ENCODE measurements at regions not wholly inside any gene's neighbourhood (a gene's known extent, or its start where the extent isn't known, plus 50 kb on each side); places are given as distances from the start of the nearest gene placed in this dataset.

DNA sequence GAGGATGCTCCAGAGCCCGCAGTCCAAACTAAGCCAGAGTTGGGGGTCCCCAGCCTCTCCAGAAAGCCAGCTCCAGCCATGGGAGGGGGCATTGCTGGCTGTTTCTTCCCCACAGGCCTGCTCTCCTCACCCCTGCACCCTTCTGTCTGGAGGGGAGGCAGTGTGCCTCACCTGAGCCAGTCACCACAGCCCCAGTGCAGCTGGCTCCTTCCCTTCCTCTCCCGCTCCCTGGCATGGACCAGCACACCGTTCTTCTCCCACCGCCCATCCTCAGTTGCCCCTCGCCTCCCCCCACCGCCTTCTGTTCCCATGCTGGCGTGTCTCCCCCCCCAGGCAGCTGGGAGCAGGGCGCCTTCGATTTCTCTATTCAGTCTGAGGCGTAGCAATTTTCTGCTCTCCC is 110.5 kb upstream of the THY1 start:
- TF ChIP-seq GATA2 (IDR thresholded peaks at IDR 0.05; ENCODE audit: low read depth, low read length) (no peak), GATA3 (IDR thresholded peaks at IDR 0.05; ENCODE audit: low read depth, low read length) (no peak)

DNA sequence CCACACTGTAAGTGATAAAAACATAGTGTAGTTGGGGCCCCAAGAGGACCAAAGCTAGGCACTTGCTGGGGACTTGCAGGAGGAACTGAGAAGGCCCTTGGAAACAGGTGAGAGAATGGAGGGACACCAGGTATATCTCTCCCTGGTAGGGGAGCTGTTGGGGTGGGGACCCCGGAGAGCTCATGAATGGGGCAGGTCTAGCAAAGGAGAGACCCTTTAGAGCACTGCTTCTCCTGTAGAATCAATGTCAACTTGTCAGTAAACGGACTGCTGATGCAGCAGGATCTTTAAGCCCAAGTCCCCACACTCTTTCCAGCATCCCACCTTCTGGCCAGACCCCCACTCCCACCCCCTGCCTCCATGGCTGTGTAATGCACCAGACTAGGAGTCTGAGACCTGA is 109.6 kb upstream of the THY1 start:
- TF ChIP-seq GATA2 (IDR thresholded peaks at IDR 0.05; ENCODE audit: low read depth, low read length): no peak
- TF ChIP-seq GATA3 (IDR thresholded peaks at IDR 0.05; ENCODE audit: low read depth, low read length): no peak

DNA sequence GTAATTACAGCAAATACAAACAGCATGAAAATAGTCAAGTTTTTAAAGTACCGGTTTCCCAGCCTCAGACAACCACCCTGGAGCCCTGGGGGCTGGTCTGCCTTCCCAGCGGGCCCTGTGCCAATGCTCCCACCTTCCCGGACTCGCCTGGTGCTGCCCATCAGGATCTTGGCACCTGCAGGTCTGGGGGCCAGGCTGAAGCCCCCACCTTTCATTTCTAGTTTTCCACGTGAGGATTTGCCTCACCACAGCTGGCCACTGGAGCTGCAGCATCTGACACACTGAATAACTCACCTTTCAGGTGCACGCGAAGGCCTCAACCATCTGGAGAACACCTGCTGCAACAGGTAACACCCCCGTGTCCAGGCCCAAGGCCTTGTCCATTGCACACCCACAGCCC is 108.7 kb upstream of the THY1 start:
- TF ChIP-seq GATA2 (IDR thresholded peaks at IDR 0.05; ENCODE audit: low read depth, low read length) (no peak), GATA3 (IDR thresholded peaks at IDR 0.05; ENCODE audit: low read depth, low read length) (no peak)

DNA sequence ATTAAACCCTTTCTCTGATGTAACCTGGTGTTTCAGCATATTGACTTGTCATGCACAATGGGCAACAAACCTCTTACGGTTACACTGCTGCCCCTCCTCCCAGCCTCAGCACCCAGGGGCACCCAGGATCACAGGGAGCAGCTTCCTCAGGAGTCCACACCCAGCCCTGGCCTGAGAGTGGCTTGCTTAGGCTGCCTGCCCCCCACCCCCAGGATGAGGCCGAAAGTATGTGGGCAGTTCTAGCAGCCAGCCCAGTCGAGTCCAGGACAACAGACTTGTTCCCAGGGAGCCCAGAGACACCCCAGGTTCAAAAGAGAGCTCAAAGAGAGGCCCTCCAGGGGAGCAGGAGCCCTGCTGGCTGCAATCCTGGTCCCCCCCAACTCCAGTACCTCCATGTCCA is 108.1 kb upstream of the THY1 start:
- TF ChIP-seq GATA3 (IDR thresholded peaks at IDR 0.05; ENCODE audit: low read depth, low read length): no peak
- no peak for TF ChIP-seq GATA2 (IDR thresholded peaks at IDR 0.05; ENCODE audit: low read depth, low read length)

DNA sequence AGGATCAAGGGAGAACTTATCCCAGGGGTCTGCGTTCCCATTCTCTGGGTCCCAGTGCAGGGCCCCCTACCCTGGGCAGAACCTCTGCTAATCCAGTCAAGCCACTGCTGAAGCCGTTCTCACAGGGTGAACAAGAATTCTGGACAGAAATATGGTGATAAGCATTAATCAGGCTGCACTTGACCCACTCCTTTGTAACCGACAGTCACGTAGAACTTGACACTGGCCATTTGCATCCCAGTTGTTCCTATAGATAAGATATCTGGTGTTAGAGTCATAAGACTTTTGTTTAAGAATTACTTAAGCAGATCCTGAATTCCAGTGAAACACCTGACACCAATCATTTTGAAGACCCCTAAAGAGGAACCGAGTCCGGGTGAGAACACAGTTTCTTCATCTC is 107.5 kb upstream of the THY1 start:
- no peak for TF ChIP-seq GATA3 (IDR thresholded peaks at IDR 0.05; ENCODE audit: low read depth, low read length)
- no peak for TF ChIP-seq GATA2 (IDR thresholded peaks at IDR 0.05; ENCODE audit: low read depth, low read length)

DNA sequence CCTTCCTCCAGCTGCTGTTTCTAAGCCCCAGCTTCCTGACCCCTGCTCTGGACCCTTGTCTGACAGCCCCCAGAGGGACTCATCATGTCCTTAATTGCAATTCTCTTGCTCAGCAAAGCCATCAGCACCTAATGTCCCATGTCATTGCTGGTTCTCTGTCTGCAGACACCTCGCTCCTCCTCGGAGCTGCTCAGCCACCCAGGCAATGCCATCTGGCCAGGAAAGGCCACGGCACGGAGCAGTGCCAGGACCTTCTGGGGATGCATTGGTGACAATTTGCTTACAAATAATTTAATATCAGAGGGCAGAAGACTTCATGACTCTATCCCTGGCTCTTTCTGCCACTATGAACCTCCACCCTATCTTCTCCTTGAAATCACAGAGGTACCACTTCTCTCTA is 107.0 kb upstream of the THY1 start:
- TF ChIP-seq GATA3 (IDR thresholded peaks at IDR 0.05; ENCODE audit: low read depth, low read length): no peak
- TF ChIP-seq GATA2 (IDR thresholded peaks at IDR 0.05; ENCODE audit: low read depth, low read length): no peak

DNA sequence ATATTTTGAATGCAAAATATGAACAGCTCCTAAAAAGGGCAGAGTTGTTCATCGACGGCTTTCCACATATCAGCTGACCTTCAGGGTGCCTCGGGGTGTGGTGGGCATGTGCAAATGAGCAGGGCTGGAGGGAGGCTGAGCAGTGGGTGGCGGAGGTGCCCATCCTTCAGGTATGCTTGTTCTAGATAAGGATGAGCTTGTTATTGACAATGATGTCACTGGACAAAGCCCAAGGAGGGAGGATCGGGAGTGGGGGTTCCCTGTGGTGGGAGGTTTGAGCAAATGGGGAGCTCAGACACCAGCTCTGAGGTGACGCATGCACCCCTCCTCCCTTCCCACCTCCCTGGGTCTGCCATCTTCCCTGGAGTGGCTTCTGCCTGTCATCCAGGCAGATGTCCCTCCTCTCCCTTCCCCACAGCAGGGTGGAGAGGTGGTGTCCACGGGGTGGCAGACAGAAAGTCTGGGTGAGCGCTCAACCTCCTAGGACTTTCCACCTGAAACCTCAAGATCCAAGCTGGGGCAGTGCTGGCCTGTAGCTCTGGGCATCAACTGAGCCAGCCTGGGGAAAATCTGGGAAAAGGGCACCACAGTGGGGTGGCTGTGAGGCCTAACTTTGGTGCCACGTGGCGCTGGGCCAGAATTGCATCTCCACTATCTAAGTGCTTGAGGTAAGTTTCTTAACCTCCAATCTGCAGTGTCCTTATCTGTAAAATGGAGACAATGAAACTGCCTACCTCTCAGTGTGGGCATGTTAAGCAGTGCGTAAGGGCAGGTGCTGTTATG is 106.3 kb upstream of the THY1 start:
- no peak for TF ChIP-seq GATA3 (IDR thresholded peaks at IDR 0.05; ENCODE audit: low read depth, low read length)
- TF ChIP-seq GATA2 (IDR thresholded peaks at IDR 0.05; ENCODE audit: low read depth, low read length): no peak

DNA sequence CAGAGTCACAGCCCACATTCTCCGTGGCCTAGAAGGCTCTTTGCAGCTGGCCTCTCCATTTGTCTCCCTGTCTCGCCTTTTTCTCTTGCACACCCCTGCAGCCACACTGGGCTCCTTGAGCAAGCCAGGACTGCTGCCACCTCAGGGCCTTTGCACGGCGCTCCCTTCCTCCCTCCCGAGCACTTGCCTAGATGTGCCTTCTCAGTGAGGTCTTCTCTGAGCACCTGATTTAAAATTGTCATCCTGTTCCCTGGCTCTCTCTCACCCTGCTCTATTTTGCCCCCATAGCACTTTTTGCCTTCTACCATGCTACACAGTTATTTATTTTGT is 102.9 kb upstream of the THY1 start:
- TF ChIP-seq GATA3 (IDR thresholded peaks at IDR 0.05; ENCODE audit: low read depth, low read length): no peak
- TF ChIP-seq GATA2 (IDR thresholded peaks at IDR 0.05; ENCODE audit: low read depth, low read length): no peak

DNA sequence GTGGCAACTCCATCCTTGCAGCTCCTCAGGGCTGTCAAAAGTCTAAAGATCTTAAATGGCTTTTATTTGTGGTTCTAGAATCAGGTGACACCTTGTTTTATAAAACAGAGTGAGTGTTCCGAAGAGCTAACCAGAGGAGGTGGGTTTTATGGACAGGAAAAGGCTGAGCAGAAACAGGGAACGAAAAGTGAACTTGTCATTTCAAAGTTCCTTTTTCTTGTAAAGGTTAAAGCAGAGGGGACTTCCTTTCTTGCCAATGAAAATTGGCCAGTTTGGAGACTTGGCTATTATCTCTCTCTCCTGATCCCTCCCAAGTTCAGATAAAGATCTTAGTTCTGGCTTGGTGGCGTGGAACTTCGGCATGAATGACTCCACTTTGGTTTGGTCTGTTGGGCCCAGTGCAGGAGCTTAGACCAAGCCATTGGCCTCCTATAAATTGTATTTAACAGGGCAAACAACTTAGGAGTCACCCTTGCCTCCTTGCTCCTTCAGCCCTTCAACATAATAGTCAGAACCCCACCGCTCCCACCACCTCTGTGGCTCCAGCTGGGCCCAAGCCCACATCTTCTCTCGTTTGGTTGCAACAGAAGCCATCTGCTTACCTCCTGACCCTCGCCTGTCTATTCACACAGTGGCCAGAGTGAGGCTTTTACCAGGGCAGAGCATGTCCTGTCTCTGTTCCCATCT is 102.4 kb upstream of the THY1 start:
- TF ChIP-seq GATA2 (IDR thresholded peaks at IDR 0.05; ENCODE audit: low read depth, low read length) (no peak), GATA3 (IDR thresholded peaks at IDR 0.05; ENCODE audit: low read depth, low read length) (no peak)

DNA sequence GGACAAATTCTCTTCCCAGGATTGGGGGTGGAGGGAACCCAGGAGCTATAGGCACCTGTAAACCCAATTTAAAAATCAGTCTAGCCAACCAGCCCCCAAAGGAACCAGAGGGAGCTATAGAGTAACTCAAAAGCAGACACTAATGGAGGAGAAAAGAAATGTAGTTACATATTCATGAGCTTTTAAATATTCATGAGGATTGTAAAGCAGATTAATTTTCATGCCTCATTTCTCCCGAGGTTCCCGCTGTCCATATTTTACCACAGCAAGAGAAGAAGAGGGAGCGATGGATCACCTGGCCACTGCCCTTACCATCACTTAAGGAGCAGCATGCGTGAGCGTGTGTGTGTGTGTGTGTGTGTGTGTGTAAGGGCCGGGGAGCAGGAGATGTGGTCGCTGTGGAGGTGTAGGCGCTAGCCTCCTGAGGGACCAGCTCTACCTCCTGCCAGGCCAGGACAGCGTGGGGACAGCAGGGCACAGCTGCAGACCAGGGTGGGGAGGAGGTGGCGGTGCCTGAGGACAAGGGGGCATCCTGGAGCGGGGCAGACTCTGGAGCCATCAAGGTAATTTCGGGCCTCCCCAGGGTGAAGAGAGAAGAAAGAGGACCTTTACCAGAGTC is 100.7 kb upstream of the THY1 start:
- no peak for TF ChIP-seq GATA2 (IDR thresholded peaks at IDR 0.05; ENCODE audit: low read depth, low read length)
- TF ChIP-seq GATA3 (IDR thresholded peaks at IDR 0.05; ENCODE audit: low read depth, low read length): no peak

DNA sequence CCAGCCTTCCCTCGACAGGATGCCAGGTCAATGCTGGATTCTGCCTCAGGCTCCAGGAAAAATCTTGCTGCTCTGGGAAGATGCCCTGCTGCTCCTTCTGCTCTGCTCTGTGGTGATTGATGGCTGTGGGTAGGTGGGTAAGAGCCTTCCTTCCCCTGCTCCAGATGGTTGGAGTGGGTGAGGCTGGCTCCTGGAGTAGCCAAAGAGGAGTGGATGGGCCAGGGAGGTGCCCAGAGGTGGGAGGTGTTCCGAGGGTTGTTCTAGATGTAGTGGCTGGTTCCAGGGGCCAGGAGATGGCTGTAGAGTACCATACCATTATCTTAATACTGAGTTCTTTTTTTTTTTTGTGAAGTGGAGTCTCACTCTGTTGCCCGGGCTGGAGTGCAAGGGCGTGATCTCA is 99.6 kb upstream of the THY1 start:
- TF ChIP-seq GATA2 (IDR thresholded peaks at IDR 0.05; ENCODE audit: low read depth, low read length) (no peak), GATA3 (IDR thresholded peaks at IDR 0.05; ENCODE audit: low read depth, low read length) (no peak)

DNA sequence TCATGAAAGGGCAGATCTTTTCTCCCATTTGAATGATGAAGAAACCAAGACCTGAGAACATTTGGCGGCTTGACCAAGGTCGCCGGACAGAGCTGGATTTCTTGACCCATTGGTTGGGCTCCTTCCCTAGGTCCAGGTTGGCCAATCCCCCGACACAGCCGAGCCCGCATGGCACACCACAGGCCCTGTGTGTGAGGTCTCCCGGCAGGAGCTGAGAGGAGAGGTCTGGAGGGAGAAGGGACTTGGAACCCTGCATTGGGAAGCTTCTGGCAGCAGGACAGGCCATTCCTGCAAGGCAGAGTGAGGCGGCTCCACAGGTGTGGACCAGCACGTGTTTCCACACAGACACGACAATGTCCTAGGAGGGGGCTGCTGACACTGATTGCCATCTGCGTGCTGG is 98.6 kb upstream of the THY1 start:
- TF ChIP-seq GATA2 (IDR thresholded peaks at IDR 0.05; ENCODE audit: low read depth, low read length): no peak
- TF ChIP-seq GATA3 (IDR thresholded peaks at IDR 0.05; ENCODE audit: low read depth, low read length): no peak

DNA sequence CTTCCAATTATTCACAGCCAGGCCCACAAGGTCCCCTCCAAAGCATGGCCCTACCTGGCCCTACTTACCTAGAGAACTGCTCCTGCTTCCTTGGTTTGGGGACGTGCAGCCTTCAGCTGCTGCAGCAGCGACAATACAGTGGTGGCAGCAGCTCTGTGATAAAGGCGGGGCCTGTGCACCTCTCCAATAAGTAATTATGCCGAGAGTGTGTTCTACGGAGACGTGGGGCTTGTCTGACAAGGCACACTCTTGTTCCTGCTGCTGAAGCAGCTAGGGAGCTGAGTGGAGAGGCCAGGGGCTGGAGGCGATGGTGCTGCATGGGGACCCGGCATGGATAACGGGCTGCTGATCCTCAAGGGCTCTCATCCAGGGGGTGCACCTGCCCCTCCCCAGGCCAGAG is 98.0 kb upstream of the THY1 start:
- no peak for TF ChIP-seq GATA2 (IDR thresholded peaks at IDR 0.05; ENCODE audit: low read depth, low read length)
- no peak for TF ChIP-seq GATA3 (IDR thresholded peaks at IDR 0.05; ENCODE audit: low read depth, low read length)

DNA sequence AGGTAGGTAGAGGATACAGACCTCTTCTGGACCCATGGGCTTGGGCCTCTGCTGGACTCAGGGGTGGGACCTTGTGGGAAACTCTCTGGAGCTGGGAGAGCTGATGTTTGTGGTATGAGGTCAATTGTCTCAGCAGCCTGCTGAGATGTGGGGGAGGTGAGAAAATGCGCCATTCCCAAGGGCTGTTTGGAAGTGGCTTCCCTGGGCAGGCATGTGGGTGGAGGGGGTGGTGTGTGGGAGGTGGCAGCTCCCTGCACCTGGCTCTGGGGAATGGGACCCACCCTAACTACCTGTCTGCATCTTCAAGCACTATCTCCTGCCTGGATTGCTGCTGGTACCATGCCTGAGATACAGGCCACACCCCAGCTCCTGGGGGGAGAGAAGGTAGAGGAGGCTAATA is 97.4 kb upstream of the THY1 start:
- TF ChIP-seq GATA2 (IDR thresholded peaks at IDR 0.05; ENCODE audit: low read depth, low read length) (no peak), GATA3 (IDR thresholded peaks at IDR 0.05; ENCODE audit: low read depth, low read length) (no peak)

DNA sequence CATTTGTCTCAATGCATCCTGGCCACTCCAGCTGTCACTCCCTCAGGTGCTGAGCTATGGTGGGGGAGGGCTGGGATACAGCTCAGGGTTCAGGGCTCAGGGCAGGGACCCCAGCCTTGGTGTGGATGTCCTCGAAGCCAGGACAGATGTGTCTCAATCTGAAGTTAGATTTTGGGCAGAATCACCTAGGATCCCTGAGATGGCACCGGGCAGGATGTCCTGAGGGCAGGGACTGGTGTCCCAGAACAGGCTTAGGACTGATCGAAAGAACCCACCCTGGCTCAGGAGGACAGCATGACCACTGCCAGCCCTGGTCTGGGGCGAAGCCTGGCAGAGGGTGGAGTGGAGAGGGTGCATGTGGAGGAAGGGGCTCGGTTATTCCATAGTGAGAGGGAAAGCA is 96.8 kb upstream of the THY1 start:
- TF ChIP-seq GATA3 (IDR thresholded peaks at IDR 0.05; ENCODE audit: low read depth, low read length): no peak
- no peak for TF ChIP-seq GATA2 (IDR thresholded peaks at IDR 0.05; ENCODE audit: low read depth, low read length)
